ENCODE measurements at regions not wholly inside any gene's neighbourhood (a gene's known extent, or its start where the extent isn't known, plus 50 kb on each side); places are given as distances from the start of the nearest gene placed in this dataset.

- TF ChIP-seq EZH2 (IDR thresholded peaks at IDR 0.05) (no peak), CTCF (IDR thresholded peaks at IDR 0.05 in 2 of 3, conservative IDR thresholded peaks at IDR 0.05 in 1 of 3; ENCODE audit: borderline replicate concordance in 1 of 3, insufficient read depth in 1 of 3, low read depth in 2 of 3, low read length in 2 of 3) (no peak), POLR2AphosphoS5 (IDR thresholded peaks at IDR 0.05; ENCODE audit: low read depth, low read length) (no peak), SIN3A (IDR thresholded peaks at IDR 0.05; ENCODE audit: low read depth) (no peak), TCF7L2 (IDR thresholded peaks at IDR 0.05; ENCODE audit: borderline replicate concordance, extremely low read depth, insufficient read depth, insufficient read length) (no peak), SP1 (IDR thresholded peaks at IDR 0.05; ENCODE audit: low read depth) (no peak), REST (IDR thresholded peaks at IDR 0.05; ENCODE audit: low read depth) (no peak), ZFX (IDR thresholded peaks at IDR 0.05) (no peak), EZH2phosphoT487 (IDR thresholded peaks at IDR 0.05; ENCODE audit: borderline replicate concordance) (no peak), ELF1 (IDR thresholded peaks at IDR 0.05; ENCODE audit: borderline replicate concordance, low read depth) (no peak), FOSL1 (IDR thresholded peaks at IDR 0.05; ENCODE audit: low read depth) (no peak), CBX3 (IDR thresholded peaks at IDR 0.05; ENCODE audit: low read depth) (no peak), MAX (IDR thresholded peaks at IDR 0.05) (no peak)
Measured at GRCh38 chr6:33908025-33908424, 104.2 kb upstream of the MLN start.

Data from HCT116 (cell line).